GM19023 (cell line): ENCODE measurements at regions not wholly inside any gene's neighbourhood (a gene's known extent, or its start where the extent isn't known, plus 50 kb on each side); places are given as distances from the start of the nearest gene placed in this dataset.
"Not testable (repeated sequence)": the region's sequence is repeated elsewhere in the genome, so short reads cannot be mapped to it uniquely, and the experiment has no call there.

Experiments used
- ATAC-seq: cut with Tn5 transposase; IDR thresholded peaks from one replicate; pipeline ENCODE4 v1.9.1; 2021; ENCODE audit warnings: mild to moderate bottlenecking, moderate library complexity; ENCODE audit not compliant: unreplicated experiment

- ATAC-seq = no peak
Measured at GRCh38 chr4:79223993-79224776, 101.7 kb downstream of the NAA11 start.

GRCh38 chr4:79217025-79217424 lies 108.8 kb downstream of the NAA11 start:
- no peak for ATAC-seq

- ATAC-seq = no peak
Measured at GRCh38 chr4:79213702-79214101, 112.2 kb downstream of the NAA11 start.

- ATAC-seq = no peak
Measured at GRCh38 chr4:79213010-79213409, 112.9 kb downstream of the NAA11 start.

GRCh38 chr4:79212311-79212710 lies 113.5 kb downstream of the NAA11 start:
- no peak for ATAC-seq

- no peak for ATAC-seq
Measured at GRCh38 chr4:79211490-79211889, 114.4 kb downstream of the NAA11 start.

- no peak for ATAC-seq
Measured at GRCh38 chr4:79210636-79211049, 115.2 kb downstream of the NAA11 start.

GRCh38 chr4:79209822-79210635 lies 115.8 kb downstream of the NAA11 start:
- ATAC-seq = no peak

- no peak for ATAC-seq
Measured at GRCh38 chr4:79209081-79209480, 116.8 kb downstream of the NAA11 start.

- no peak for ATAC-seq
Measured at GRCh38 chr4:79207281-79207680, 118.6 kb downstream of the NAA11 start.

- ATAC-seq = no peak
Measured at GRCh38 chr4:79206660-79207059, 119.2 kb downstream of the NAA11 start.

GRCh38 chr4:79205121-79205520 lies 120.7 kb downstream of the NAA11 start:
- no peak for ATAC-seq

- ATAC-seq = no peak
Measured at GRCh38 chr4:79201971-79202370, 123.9 kb downstream of the NAA11 start.

- ATAC-seq = no peak
Measured at GRCh38 chr4:79199743-79200142, 126.1 kb downstream of the NAA11 start.

GRCh38 chr4:79198951-79199587 lies 126.8 kb downstream of the NAA11 start:
- no peak for ATAC-seq

- no peak for ATAC-seq
Measured at GRCh38 chr4:79197275-79198009, 128.4 kb downstream of the NAA11 start.

- not testable (repeated sequence) for ATAC-seq
Measured at GRCh38 chr4:79191292-79191691, 134.6 kb downstream of the NAA11 start.

- ATAC-seq = no peak
Measured at GRCh38 chr4:79185526-79186045, 140.3 kb downstream of the NAA11 start.

GRCh38 chr4:79184476-79184875 lies 141.4 kb downstream of the NAA11 start:
- no peak for ATAC-seq

- no peak for ATAC-seq
Measured at GRCh38 chr4:79182209-79182608, 143.7 kb downstream of the NAA11 start.

- no peak for ATAC-seq
Measured at GRCh38 chr4:79181190-79181589, 144.7 kb downstream of the NAA11 start.
